ENCODE measurements at regions not wholly inside any gene's neighbourhood (a gene's known extent, or its start where the extent isn't known, plus 50 kb on each side); places are given as distances from the start of the nearest gene placed in this dataset.

GRCh38 chr2:217177720-217178119, 317.9 kb upstream of the TNP1 start:
- ChIA-PET RAD21 (ENCODE audit: unreplicated experiment) (no interaction called here), POLR2A (no interaction called here), SMC1A (ENCODE audit: uncharacterized antibody, unreplicated experiment) (interaction anchor here (0.7 kb wide), 1 partner anchor 132 kb away, joined by 3 read pairs; no protein-coding TSS in a partner anchor), CTCF (no interaction called here)
- Histone ChIP-seq H3K4me1 (ENCODE audit: control insufficient read depth, insufficient read depth, low read length) (no peaks in the 10 kb centered on the region), H3K79me2 (ENCODE audit: control insufficient read depth, insufficient read depth, low read length) (no peaks in the 10 kb centered on the region), H3K9me3 (replicated peaks; ENCODE audit: control insufficient read depth, insufficient read depth, low read length) (no peaks in the 10 kb centered on the region; the same call in 2 of the 3 replicates), H4K20me1 (ENCODE audit: control insufficient read depth, insufficient read depth) (no peaks in the 10 kb centered on the region), H3K4me3 (no peak overlapping the region), H3K4me2 (ENCODE audit: control insufficient read depth, insufficient read depth) (no peak overlapping the region), H3K27me3 (replicated peaks in 1 of 2; ENCODE audit: control insufficient read depth in 2 of 2, insufficient read depth in 2 of 2, low read length in 1 of 2) (no peaks in the 10 kb centered on the region), H3K36me3 (ENCODE audit: control insufficient read depth in 2 of 2, insufficient read depth in 2 of 2, low read length in 1 of 2) (no peaks in the 10 kb centered on the region), H3K9ac (ENCODE audit: control insufficient read depth, insufficient read depth, low read length) (no peak overlapping the region), H2AFZ (ENCODE audit: control insufficient read depth, low read depth, low read length) (no peak overlapping the region), H3K27ac (ENCODE audit: control insufficient read depth, insufficient read depth) (no peak overlapping the region)
- no peak for FAIRE-seq
- intact Hi-C loops (cut with micrococcal nuclease; ENCODE audit: unreplicated experiment) (no loop called here), in situ Hi-C loops (cut with MboI) (no loop called here)
- no peak for DNase-seq (ENCODE audit: low read depth, low spot score)
- no peak for ATAC-seq
- no TSS peak for BruUV-seq (replicated peaks)
- TF ChIP-seq EZH2 (IDR thresholded peaks at IDR 0.05; ENCODE audit: borderline replicate concordance, control insufficient read depth, low read depth, low read length) (no peak), NR2F1 (conservative IDR thresholded peaks at IDR 0.05) (no peak), HCFC1 (IDR thresholded peaks at IDR 0.05; ENCODE audit: low read length) (no peak), KAT2A (conservative IDR thresholded peaks at IDR 0.05; ENCODE audit: control insufficient read depth, low read depth, low read length) (no peak), ETV6 (conservative IDR thresholded peaks at IDR 0.05 in 1 of 2, IDR thresholded peaks at IDR 0.05 in 1 of 2; ENCODE audit: borderline replicate concordance in 1 of 2, low read depth in 1 of 2) (no peak), NFYA (IDR thresholded peaks at IDR 0.05; ENCODE audit: borderline replicate concordance, low read depth, low read length) (no peak), POLR2AphosphoS2 (IDR thresholded peaks at IDR 0.05; ENCODE audit: low read depth, low read length) (no peak), NFXL1 (IDR thresholded peaks at IDR 0.05; ENCODE audit: borderline replicate concordance) (no peak), TARDBP (IDR thresholded peaks at IDR 0.05; ENCODE audit: borderline replicate concordance) (no peak), MXI1 (IDR thresholded peaks at IDR 0.05; ENCODE audit: low read depth, low read length) (no peak), JUND (IDR thresholded peaks at IDR 0.05; ENCODE audit: low read depth, low read length) (no peak), ZNF217 (IDR thresholded peaks at IDR 0.05) (no peak), USF1 (IDR thresholded peaks at IDR 0.05; ENCODE audit: borderline replicate concordance, extremely low read length, insufficient read depth, low read depth, low read length) (no peak), HDAC2 (IDR thresholded peaks at IDR 0.05) (no peak)
- TF ChIP-seq, protein P1, sequence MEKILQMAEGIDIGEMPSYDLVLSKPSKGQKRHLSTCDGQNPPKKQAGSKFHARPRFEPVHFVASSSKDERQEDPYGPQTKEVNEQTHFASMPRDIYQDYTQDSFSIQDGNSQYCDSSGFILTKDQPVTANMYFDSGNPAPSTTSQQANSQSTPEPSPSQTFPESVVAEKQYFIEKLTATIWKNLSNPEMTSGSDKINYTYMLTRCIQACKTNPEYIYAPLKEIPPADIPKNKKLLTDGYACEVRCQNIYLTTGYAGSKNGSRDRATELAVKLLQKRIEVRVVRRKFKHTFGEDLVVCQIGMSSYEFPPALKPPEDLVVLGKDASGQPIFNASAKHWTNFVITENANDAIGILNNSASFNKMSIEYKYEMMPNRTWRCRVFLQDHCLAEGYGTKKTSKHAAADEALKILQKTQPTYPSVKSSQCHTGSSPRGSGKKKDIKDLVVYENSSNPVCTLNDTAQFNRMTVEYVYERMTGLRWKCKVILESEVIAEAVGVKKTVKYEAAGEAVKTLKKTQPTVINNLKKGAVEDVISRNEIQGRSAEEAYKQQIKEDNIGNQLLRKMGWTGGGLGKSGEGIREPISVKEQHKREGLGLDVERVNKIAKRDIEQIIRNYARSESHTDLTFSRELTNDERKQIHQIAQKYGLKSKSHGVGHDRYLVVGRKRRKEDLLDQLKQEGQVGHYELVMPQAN (conservative IDR thresholded peaks at IDR 0.05) = no peak
- TF ChIP-seq, protein P2, sequence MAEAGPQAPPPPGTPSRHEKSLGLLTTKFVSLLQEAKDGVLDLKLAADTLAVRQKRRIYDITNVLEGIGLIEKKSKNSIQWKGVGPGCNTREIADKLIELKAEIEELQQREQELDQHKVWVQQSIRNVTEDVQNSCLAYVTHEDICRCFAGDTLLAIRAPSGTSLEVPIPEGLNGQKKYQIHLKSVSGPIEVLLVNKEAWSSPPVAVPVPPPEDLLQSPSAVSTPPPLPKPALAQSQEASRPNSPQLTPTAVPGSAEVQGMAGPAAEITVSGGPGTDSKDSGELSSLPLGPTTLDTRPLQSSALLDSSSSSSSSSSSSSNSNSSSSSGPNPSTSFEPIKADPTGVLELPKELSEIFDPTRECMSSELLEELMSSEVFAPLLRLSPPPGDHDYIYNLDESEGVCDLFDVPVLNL (IDR thresholded peaks at IDR 0.05; ENCODE audit: low read depth, low read length) = no peak
- TF ChIP-seq, protein P3, sequence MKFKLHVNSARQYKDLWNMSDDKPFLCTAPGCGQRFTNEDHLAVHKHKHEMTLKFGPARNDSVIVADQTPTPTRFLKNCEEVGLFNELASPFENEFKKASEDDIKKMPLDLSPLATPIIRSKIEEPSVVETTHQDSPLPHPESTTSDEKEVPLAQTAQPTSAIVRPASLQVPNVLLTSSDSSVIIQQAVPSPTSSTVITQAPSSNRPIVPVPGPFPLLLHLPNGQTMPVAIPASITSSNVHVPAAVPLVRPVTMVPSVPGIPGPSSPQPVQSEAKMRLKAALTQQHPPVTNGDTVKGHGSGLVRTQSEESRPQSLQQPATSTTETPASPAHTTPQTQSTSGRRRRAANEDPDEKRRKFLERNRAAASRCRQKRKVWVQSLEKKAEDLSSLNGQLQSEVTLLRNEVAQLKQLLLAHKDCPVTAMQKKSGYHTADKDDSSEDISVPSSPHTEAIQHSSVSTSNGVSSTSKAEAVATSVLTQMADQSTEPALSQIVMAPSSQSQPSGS (IDR thresholded peaks at IDR 0.05; ENCODE audit: low read length) = no peak
- TF ChIP-seq, protein P4, sequence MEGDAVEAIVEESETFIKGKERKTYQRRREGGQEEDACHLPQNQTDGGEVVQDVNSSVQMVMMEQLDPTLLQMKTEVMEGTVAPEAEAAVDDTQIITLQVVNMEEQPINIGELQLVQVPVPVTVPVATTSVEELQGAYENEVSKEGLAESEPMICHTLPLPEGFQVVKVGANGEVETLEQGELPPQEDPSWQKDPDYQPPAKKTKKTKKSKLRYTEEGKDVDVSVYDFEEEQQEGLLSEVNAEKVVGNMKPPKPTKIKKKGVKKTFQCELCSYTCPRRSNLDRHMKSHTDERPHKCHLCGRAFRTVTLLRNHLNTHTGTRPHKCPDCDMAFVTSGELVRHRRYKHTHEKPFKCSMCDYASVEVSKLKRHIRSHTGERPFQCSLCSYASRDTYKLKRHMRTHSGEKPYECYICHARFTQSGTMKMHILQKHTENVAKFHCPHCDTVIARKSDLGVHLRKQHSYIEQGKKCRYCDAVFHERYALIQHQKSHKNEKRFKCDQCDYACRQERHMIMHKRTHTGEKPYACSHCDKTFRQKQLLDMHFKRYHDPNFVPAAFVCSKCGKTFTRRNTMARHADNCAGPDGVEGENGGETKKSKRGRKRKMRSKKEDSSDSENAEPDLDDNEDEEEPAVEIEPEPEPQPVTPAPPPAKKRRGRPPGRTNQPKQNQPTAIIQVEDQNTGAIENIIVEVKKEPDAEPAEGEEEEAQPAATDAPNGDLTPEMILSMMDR (IDR thresholded peaks at IDR 0.05 in 2 of 3, conservative IDR thresholded peaks at IDR 0.05 in 1 of 3; ENCODE audit: control insufficient read depth in 2 of 3, extremely low read depth in 1 of 3, insufficient read depth in 1 of 3, low read depth in 3 of 3, low read length in 3 of 3) = no peak

All from GM12878 (cell line).